GM12875 (cell line): ENCODE measurements at regions not wholly inside any gene's neighbourhood (a gene's known extent, or its start where the extent isn't known, plus 50 kb on each side); places are given as distances from the start of the nearest gene placed in this dataset.

Source experiments
- H3K4me3 ChIP-seq: one replicate; pipeline ENCODE4 v1.5.1; 2011; ENCODE audit warnings: low read depth, low read length, control low read depth
- CTCF ChIP-seq: IDR thresholded peaks from 2 replicates; pipeline ENCODE4 v1.5.1; 2011; ENCODE audit warnings: low read depth, mild to moderate bottlenecking, control low read depth, inconsistent platforms, low read length, moderate library complexity, borderline replicate concordance; ENCODE audit not compliant: insufficient read depth

GRCh38 chr14:53848854-53849253 lies 107.8 kb downstream of the BMP4 start:
- H3K4me3 ChIP-seq: no peak overlapping the region
- TF ChIP-seq CTCF: no peak

GRCh38 chr14:53847881-53848280 lies 108.7 kb downstream of the BMP4 start:
- TF ChIP-seq CTCF: no peak
- H3K4me3 ChIP-seq: no peak overlapping the region

- TF ChIP-seq CTCF: no peak
- H3K4me3 ChIP-seq: no peak overlapping the region
Observed at GRCh38 chr14:53847057-53847456, 109.6 kb downstream of the BMP4 start.

GRCh38 chr14:53845813-53846693 lies 110.6 kb downstream of the BMP4 start:
- TF ChIP-seq CTCF: no peak

GRCh38 chr14:53842938-53843337 lies 113.7 kb downstream of the BMP4 start:
- H3K4me3 ChIP-seq: no peak overlapping the region
- no peak for TF ChIP-seq CTCF

More at GRCh38 chr14:53845813-53846693, 110.6 kb downstream of the BMP4 start:
- H3K4me3 ChIP-seq: no peak overlapping the region

GRCh38 chr14:53841109-53842099 lies 115.2 kb downstream of the BMP4 start:
- H3K4me3 ChIP-seq: no peak overlapping the region
- TF ChIP-seq CTCF: no peak
